ENCODE measurements at regions not wholly inside any gene's neighbourhood (a gene's known extent, or its start where the extent isn't known, plus 50 kb on each side); places are given as distances from the start of the nearest gene placed in this dataset.

DNA sequence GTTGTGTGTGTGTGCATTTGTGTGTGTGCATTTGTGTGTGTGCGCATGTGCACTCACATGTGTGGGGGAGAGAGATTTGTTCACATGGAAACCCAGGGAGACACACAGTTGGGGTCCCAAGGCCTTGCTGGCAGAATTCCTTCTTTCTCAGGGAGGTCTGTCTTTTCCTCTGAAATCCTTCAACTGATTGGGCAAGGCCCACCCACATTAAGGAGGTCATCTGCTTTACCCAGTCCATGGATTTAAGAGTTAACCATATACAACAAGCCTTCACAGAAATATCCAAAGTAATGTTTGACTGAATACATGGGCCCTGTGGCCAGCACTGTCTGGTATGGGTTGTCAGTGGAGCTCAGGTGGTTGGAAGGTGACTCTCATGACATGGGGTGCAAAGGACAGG is 641.4 kb downstream of the BRD1 start:
- TF ChIP-seq CTCF (IDR thresholded peaks at IDR 0.05) (no peak), REST (IDR thresholded peaks at IDR 0.05; ENCODE audit: insufficient read depth in 1 of 2, low read depth in 2 of 2, low read length in 1 of 2) (no peak), POLR2AphosphoS5 (IDR thresholded peaks at IDR 0.05; ENCODE audit: low read depth, low read length) (no peak), SIN3A (IDR thresholded peaks at IDR 0.05; ENCODE audit: borderline replicate concordance, insufficient read depth, low read depth, low read length) (no peak)

All from Panc1 (cell line).